Hepatocyte (in vitro differentiated cells): ENCODE measurements at regions not wholly inside any gene's neighbourhood (a gene's known extent, or its start where the extent isn't known, plus 50 kb on each side); places are given as distances from the start of the nearest gene placed in this dataset.

ENCODE experiments used
- EZH2 ChIP-seq: fragments of 200-600 bp; sonication (generic); IDR thresholded peaks from 2 replicates; pipeline ENCODE4 v1.6.1; 2016; ENCODE audit warnings: antibody characterized with exemption, mild to moderate bottlenecking, borderline replicate concordance
- EZH2phosphoT487 ChIP-seq: fragments of 200-600 bp; sonication (generic); IDR thresholded peaks from one replicate; pipeline ENCODE4 v1.6.1; 2018; ENCODE audit warnings: antibody characterized with exemption, mild to moderate bottlenecking, low read depth, moderate library complexity; ENCODE audit not compliant: unreplicated experiment, severe bottlenecking
- TF ChIP-seq, protein P1 (sequence below): fragments of 200-600 bp; sonication (generic); IDR thresholded peaks from 2 replicates; pipeline ENCODE4 v1.5.1; 2016; ENCODE audit warnings: antibody characterized with exemption, mild to moderate bottlenecking; ENCODE audit not compliant: poor library complexity

DNA sequence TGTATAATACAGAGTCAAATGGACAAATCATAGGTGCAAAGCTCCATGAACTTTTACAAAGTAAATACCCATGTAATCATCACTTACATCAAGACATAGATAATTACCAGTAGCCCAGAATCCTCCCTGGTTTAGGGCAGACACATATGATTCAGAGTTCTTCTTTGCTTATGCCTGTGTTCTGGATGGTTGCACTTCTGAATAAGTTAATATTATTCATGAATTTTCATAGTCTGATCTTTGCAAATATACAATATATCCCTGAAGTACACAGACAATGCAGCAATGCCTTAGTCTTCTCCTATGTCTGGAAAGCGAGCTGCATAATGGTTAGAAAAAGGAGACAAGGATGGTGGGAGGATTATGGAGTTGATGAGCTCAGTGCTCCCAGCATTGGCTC, 122.4 kb upstream of the PLXNA2 start:
- TF ChIP-seq EZH2phosphoT487 (no peak), EZH2 (no peak)
- TF ChIP-seq, protein P1, sequence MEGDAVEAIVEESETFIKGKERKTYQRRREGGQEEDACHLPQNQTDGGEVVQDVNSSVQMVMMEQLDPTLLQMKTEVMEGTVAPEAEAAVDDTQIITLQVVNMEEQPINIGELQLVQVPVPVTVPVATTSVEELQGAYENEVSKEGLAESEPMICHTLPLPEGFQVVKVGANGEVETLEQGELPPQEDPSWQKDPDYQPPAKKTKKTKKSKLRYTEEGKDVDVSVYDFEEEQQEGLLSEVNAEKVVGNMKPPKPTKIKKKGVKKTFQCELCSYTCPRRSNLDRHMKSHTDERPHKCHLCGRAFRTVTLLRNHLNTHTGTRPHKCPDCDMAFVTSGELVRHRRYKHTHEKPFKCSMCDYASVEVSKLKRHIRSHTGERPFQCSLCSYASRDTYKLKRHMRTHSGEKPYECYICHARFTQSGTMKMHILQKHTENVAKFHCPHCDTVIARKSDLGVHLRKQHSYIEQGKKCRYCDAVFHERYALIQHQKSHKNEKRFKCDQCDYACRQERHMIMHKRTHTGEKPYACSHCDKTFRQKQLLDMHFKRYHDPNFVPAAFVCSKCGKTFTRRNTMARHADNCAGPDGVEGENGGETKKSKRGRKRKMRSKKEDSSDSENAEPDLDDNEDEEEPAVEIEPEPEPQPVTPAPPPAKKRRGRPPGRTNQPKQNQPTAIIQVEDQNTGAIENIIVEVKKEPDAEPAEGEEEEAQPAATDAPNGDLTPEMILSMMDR, result no peak
